ENCODE measurements at regions not wholly inside any gene's neighbourhood (a gene's known extent, or its start where the extent isn't known, plus 50 kb on each side); places are given as distances from the start of the nearest gene placed in this dataset.

- no peak for DNase-seq (ENCODE audit: low read depth)
- no peak overlapping the region for H3K4me3 ChIP-seq (ENCODE audit: low read length)
- no peak for TF ChIP-seq CTCF (conservative IDR thresholded peaks at IDR 0.05; ENCODE audit: low read length)
Observed at GRCh38 chr2:142467321-142467720, 336.5 kb upstream of the LRP1B start.

GRCh38 chr2:142463047-142463446 is 332.2 kb upstream of the LRP1B start:
- TF ChIP-seq CTCF (conservative IDR thresholded peaks at IDR 0.05; ENCODE audit: low read length), result no peak
- no peak overlapping the region for H3K4me3 ChIP-seq (ENCODE audit: low read length)
- no peak for DNase-seq (ENCODE audit: low read depth)

- DNase-seq (ENCODE audit: low read depth), result no peak
- no peak for TF ChIP-seq CTCF (conservative IDR thresholded peaks at IDR 0.05; ENCODE audit: low read length)
- no peak overlapping the region for H3K4me3 ChIP-seq (ENCODE audit: low read length)
Observed at GRCh38 chr2:142462306-142462705, 331.5 kb upstream of the LRP1B start.

- H3K4me3 ChIP-seq (ENCODE audit: low read length), result no peak overlapping the region
- no peak for DNase-seq (ENCODE audit: low read depth)
- TF ChIP-seq CTCF (conservative IDR thresholded peaks at IDR 0.05; ENCODE audit: low read length), result no peak
Observed at GRCh38 chr2:142445551-142446072, 314.8 kb upstream of the LRP1B start.

GRCh38 chr2:142445023-142445422 is 314.2 kb upstream of the LRP1B start:
- no peak overlapping the region for H3K4me3 ChIP-seq (ENCODE audit: low read length)
- TF ChIP-seq CTCF (conservative IDR thresholded peaks at IDR 0.05; ENCODE audit: low read length), result no peak
- no peak for DNase-seq (ENCODE audit: low read depth)

GRCh38 chr2:142435847-142436246 is 305.0 kb upstream of the LRP1B start:
- DNase-seq (ENCODE audit: low read depth), result no peak
- TF ChIP-seq CTCF (conservative IDR thresholded peaks at IDR 0.05; ENCODE audit: low read length), result no peak

GRCh38 chr2:142426064-142426463 is 295.2 kb upstream of the LRP1B start:
- DNase-seq (ENCODE audit: low read depth), result no peak
- H3K4me3 ChIP-seq (ENCODE audit: low read length), result no peak overlapping the region

More at GRCh38 chr2:142435847-142436246, 305.0 kb upstream of the LRP1B start:
- no peak overlapping the region for H3K4me3 ChIP-seq (ENCODE audit: low read length)

More at GRCh38 chr2:142426064-142426463, 295.2 kb upstream of the LRP1B start:
- TF ChIP-seq CTCF (conservative IDR thresholded peaks at IDR 0.05; ENCODE audit: low read length), result no peak
